ENCODE measurements at regions not wholly inside any gene's neighbourhood (a gene's known extent, or its start where the extent isn't known, plus 50 kb on each side); places are given as distances from the start of the nearest gene placed in this dataset.

DNA sequence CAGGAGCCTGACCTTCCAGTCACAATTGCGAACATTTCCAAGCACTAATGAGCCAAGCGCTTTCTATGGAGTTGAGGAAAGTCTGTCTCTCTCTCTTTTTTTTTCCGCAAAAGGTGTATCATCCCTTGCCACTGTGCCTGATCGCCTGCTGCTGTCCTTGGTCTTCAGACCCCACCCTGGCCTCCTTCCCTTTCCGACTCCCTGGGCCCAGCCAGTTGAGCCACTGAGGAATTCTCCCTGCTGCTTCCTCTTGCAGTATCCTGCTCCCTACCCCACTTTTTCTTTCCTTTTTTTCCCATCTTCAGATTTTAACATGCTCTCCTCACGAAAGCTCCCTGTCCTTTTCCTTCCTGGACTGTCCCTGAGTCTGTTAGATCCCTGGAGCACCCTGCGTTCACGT, 396.5 kb upstream of the C2CD4B start:
- no peak for TF ChIP-seq CTCF (optimal IDR thresholded peaks at IDR 0.05 in 1 of 3, IDR thresholded peaks at IDR 0.05 in 1 of 3, conservative IDR thresholded peaks at IDR 0.05 in 1 of 3; ENCODE audit: extremely low read depth in 1 of 3, insufficient read depth in 2 of 3, low read length in 3 of 3)
- no peak for TF ChIP-seq EZH2 (IDR thresholded peaks at IDR 0.05; ENCODE audit: low read length)

All from keratinocyte (primary cell).